Caco-2 (cell line): ENCODE measurements at regions not wholly inside any gene's neighbourhood (a gene's known extent, or its start where the extent isn't known, plus 50 kb on each side); places are given as distances from the start of the nearest gene placed in this dataset.
A peak's percentile ranks its signal among the peaks of the same experiment; 100 is the strongest.

Experiments used
- BruUV-seq: library from RNA; stranded (reverse); fragments of 400-500 nt; replicated peaks from 2 replicates; lab custom pipeline; 2021; lab: Mats Ljungman, UMichigan
- CTCF ChIA-PET: fragments of 300-600 bp; sonication (Branson Sonifier 250); formaldehyde crosslinking; loops from one replicate; lab custom pipeline; 2022; ENCODE audit warnings: antibody characterized with exemption; lab: Charles Lee
- POLR2A ChIA-PET: fragments of 300-600 bp; sonication (Branson Sonifier 250); formaldehyde crosslinking; loops from one replicate; lab custom pipeline; 2022; ENCODE audit warnings: antibody characterized with exemption; lab: Charles Lee
- DNase-seq, 2 experiments: peaks; one replicate each; pipeline versions ENCODE4 v3.0.0 to v3.0.0-alpha.2; 2020 to 2022
- H3K27me3 ChIP-seq: replicated peaks from 2 replicates; pipeline ENCODE4 v1.6.0; 2011; ENCODE audit warnings: low read length; ENCODE audit not compliant: control insufficient read depth, insufficient read depth
- H3K36me3 ChIP-seq: 2 replicates; pipeline ENCODE4 v1.5.1; 2011; ENCODE audit warnings: low read length; ENCODE audit not compliant: control insufficient read depth, insufficient read depth
- H3K4me1 ChIP-seq: fragments of 250-450 bp; sonication (Bioruptor Pico); 2 replicates; pipeline ENCODE4 v1.5.1; 2020; ENCODE audit warnings: mild to moderate bottlenecking
- H3K4me3 ChIP-seq: 2 replicates; pipeline ENCODE4 v1.5.1; 2011; ENCODE audit warnings: low read depth, mild to moderate bottlenecking, control low read depth, low read length
- H3K9me3 ChIP-seq: fragments of 250-450 bp; sonication (Bioruptor Pico); 2 replicates; pipeline ENCODE4 v1.5.1; 2020; ENCODE audit warnings: mild to moderate bottlenecking, moderate library complexity
- H3K27ac Mint-ChIP-seq: one replicate; pipeline ENCODE4 v1.8.0; 2022; ENCODE audit warnings: mixed read lengths; ENCODE audit not compliant: unreplicated experiment
- H3K27me3 Mint-ChIP-seq: one replicate; pipeline ENCODE4 v1.8.0; 2022; ENCODE audit warnings: mixed read lengths; ENCODE audit not compliant: insufficient read depth, unreplicated experiment
- H3K36me3 Mint-ChIP-seq: one replicate; pipeline ENCODE4 v1.8.0; 2022; ENCODE audit warnings: mild to moderate bottlenecking, mixed read lengths; ENCODE audit not compliant: insufficient read depth, unreplicated experiment
- H3K4me1 Mint-ChIP-seq: one replicate; pipeline ENCODE4 v1.8.0; 2022; ENCODE audit warnings: low read depth, mixed read lengths; ENCODE audit not compliant: unreplicated experiment
- H3K4me3 Mint-ChIP-seq: one replicate; pipeline ENCODE4 v1.8.0; 2022; ENCODE audit warnings: mild to moderate bottlenecking, moderate library complexity, mixed read lengths; ENCODE audit not compliant: unreplicated experiment
- H3K9me3 Mint-ChIP-seq: one replicate; pipeline ENCODE4 v1.8.0; 2022; ENCODE audit warnings: mixed read lengths; ENCODE audit not compliant: unreplicated experiment
- CTCF ChIP-seq, 2 experiments: fragments of 200-600 bp in 1 of 2; IDR thresholded peaks; 1 replicate in 1 of 2; 2 replicates in 1 of 2; pipeline versions ENCODE4 v1.5.1 to v1.8.0; 2011 to 2022; ENCODE audit warnings: antibody characterized with exemption in 1 of 2, control low read depth in 1 of 2, inconsistent platforms in 1 of 2, low read depth in 1 of 2, low read length in 1 of 2, mild to moderate bottlenecking in 1 of 2, moderate library complexity in 1 of 2; ENCODE audit not compliant: insufficient read depth in 1 of 2, severe bottlenecking in 1 of 2, unreplicated experiment in 1 of 2
- intact Hi-C: fragments of 100-400 bp; cut with micrococcal nuclease; formaldehyde crosslinking; loops from one replicate; pipeline ENCODE4 v1.10.0; 2022; ENCODE audit not compliant: unreplicated experiment

- CTCF ChIA-PET, result interaction anchor here (0.5 kb wide), 1 partner anchor 393 kb away, joined by 3 read pairs; no protein-coding TSS in a partner anchor
- Histone ChIP-seq H3K36me3 (no peaks in the 10 kb centered on the region), H3K9me3 (no peaks in the 10 kb centered on the region), H3K27me3 (no peaks in the 10 kb centered on the region), H3K4me3 (no peak overlapping the region), H3K4me1 (peaks cover 11% of the 10 kb centered on the region; the same call in 1 of the 2 replicates)
- H3K36me3 Mint-ChIP-seq, result no peaks in the 10 kb centered on the region
- BruUV-seq, result no TSS peak
- H3K4me3 Mint-ChIP-seq, result no peak overlapping the region
- peak in 1 of 2 experiments; percentile 37 for TF ChIP-seq CTCF (IDR thresholded peaks at IDR 0.05; ENCODE audit: insufficient read depth in 1 of 2, low read depth in 1 of 2, low read length in 1 of 2, severe bottlenecking in 1 of 2, unreplicated experiment in 1 of 2)
- H3K27me3 Mint-ChIP-seq, result no peaks in the 10 kb centered on the region
- H3K4me1 Mint-ChIP-seq, result peaks cover 7% of the 10 kb centered on the region
- no peak overlapping the region for H3K27ac Mint-ChIP-seq
- H3K9me3 Mint-ChIP-seq, result peaks cover 11% of the 10 kb centered on the region
- POLR2A ChIA-PET, result interaction anchor here (0.6 kb wide), 1 partner anchor 214 kb away, joined by 3 read pairs; no protein-coding TSS in a partner anchor
- intact Hi-C loops, result loop anchor here (10.0 kb wide), 1 partner anchor 524 kb away; no protein-coding TSS in a partner anchor
- DNase-seq, result peak in 1 of 2 experiments; percentile 24
Measured at GRCh38 chr1:217348960-217349664, 281.8 kb downstream of the GPATCH2 start.

- Mint-ChIP-seq H3K4me1 (peaks cover 14% of the 10 kb centered on the region), H3K4me3 (no peak overlapping the region), H3K27me3 (no peaks in the 10 kb centered on the region), H3K9me3 (peaks cover 11% of the 10 kb centered on the region), H3K27ac (no peak overlapping the region), H3K36me3 (no peaks in the 10 kb centered on the region)
- ChIA-PET CTCF (no interaction called here), POLR2A (interaction anchor here (0.5 kb wide), 1 partner anchor 1181 kb away, joined by 4 read pairs; no protein-coding TSS in a partner anchor)
- TF ChIP-seq CTCF (IDR thresholded peaks at IDR 0.05; ENCODE audit: insufficient read depth in 1 of 2, low read depth in 1 of 2, low read length in 1 of 2, severe bottlenecking in 1 of 2, unreplicated experiment in 1 of 2), result no peak
- intact Hi-C loops, result loop anchor here (10.0 kb wide), 1 partner anchor 520 kb away; no protein-coding TSS in a partner anchor
- no peak for DNase-seq
- Histone ChIP-seq H3K9me3 (no peaks in the 10 kb centered on the region), H3K4me3 (no peak overlapping the region), H3K4me1 (peaks cover 11% of the 10 kb centered on the region; the same call in 1 of the 2 replicates), H3K27me3 (no peaks in the 10 kb centered on the region), H3K36me3 (no peaks in the 10 kb centered on the region)
- BruUV-seq, result no TSS peak
Measured at GRCh38 chr1:217344712-217345111, 286.2 kb downstream of the GPATCH2 start.

GRCh38 chr1:217343907-217344306, 287.0 kb downstream of the GPATCH2 start:
- H3K4me3 Mint-ChIP-seq, result no peak overlapping the region
- no peak overlapping the region for H3K4me3 ChIP-seq
- POLR2A ChIA-PET, result no interaction called here

More at GRCh38 chr1:217343907-217344306, 287.0 kb downstream of the GPATCH2 start:
- Histone ChIP-seq H3K4me1 (peaks cover 8% of the 10 kb centered on the region; the same call in 1 of the 2 replicates), H3K36me3 (no peaks in the 10 kb centered on the region), H3K9me3 (no peaks in the 10 kb centered on the region), H3K27me3 (no peaks in the 10 kb centered on the region)
- no peak overlapping the region for H3K27ac Mint-ChIP-seq
- H3K9me3 Mint-ChIP-seq, result peaks cover 11% of the 10 kb centered on the region
- peaks cover 14% of the 10 kb centered on the region for H3K4me1 Mint-ChIP-seq
- intact Hi-C loops, result loop anchor here (10.0 kb wide), 1 partner anchor 519 kb away; no protein-coding TSS in a partner anchor
- H3K36me3 Mint-ChIP-seq, result no peaks in the 10 kb centered on the region
- no TSS peak for BruUV-seq
- CTCF ChIA-PET, result no interaction called here
- no peak for DNase-seq
- no peak for TF ChIP-seq CTCF (IDR thresholded peaks at IDR 0.05; ENCODE audit: insufficient read depth in 1 of 2, low read depth in 1 of 2, low read length in 1 of 2, severe bottlenecking in 1 of 2, unreplicated experiment in 1 of 2)
- H3K27me3 Mint-ChIP-seq, result no peaks in the 10 kb centered on the region
